OCI-LY1 (cell line): ENCODE measurements at regions not wholly inside any gene's neighbourhood (a gene's known extent, or its start where the extent isn't known, plus 50 kb on each side); places are given as distances from the start of the nearest gene placed in this dataset.

Source experiments
- EZH2 ChIP-seq: fragments of 200-600 bp; sonication (generic), shearing (Covaris generic); IDR thresholded peaks from 2 replicates; pipeline ENCODE4 v1.8.0; 2017; ENCODE audit warnings: borderline replicate concordance, mixed run types, mild to moderate bottlenecking, antibody characterized with exemption, low read length, moderate library complexity, mixed read lengths
- TF ChIP-seq, protein P1 (sequence below): fragments of 200-600 bp; sonication (generic), shearing (Covaris generic); IDR thresholded peaks from 2 replicates; pipeline ENCODE4 v1.5.1; 2017; ENCODE audit warnings: mild to moderate bottlenecking, antibody characterized with exemption, low read length, moderate library complexity, mixed read lengths

DNA sequence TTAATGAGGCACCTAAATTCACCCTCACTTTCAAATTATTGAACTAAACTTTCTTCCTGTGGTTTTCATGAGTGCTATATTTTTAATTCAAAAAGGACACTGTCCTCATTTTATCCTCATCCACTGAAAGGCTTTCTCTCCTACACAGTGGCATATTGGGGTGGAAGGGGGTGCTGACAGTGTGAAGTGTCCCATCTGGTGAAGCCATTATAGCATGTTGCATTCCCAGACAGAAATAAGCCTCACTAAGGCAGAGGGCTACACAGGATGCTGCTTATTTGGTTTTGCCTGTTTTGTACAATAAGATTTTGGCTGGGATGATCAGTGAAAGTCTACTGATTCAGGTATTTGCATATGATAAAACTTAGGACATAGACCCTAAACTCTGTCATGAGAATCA lies 82.4 kb upstream of the INHBA start:
- TF ChIP-seq, protein P1, sequence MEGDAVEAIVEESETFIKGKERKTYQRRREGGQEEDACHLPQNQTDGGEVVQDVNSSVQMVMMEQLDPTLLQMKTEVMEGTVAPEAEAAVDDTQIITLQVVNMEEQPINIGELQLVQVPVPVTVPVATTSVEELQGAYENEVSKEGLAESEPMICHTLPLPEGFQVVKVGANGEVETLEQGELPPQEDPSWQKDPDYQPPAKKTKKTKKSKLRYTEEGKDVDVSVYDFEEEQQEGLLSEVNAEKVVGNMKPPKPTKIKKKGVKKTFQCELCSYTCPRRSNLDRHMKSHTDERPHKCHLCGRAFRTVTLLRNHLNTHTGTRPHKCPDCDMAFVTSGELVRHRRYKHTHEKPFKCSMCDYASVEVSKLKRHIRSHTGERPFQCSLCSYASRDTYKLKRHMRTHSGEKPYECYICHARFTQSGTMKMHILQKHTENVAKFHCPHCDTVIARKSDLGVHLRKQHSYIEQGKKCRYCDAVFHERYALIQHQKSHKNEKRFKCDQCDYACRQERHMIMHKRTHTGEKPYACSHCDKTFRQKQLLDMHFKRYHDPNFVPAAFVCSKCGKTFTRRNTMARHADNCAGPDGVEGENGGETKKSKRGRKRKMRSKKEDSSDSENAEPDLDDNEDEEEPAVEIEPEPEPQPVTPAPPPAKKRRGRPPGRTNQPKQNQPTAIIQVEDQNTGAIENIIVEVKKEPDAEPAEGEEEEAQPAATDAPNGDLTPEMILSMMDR: no peak
- TF ChIP-seq EZH2: no peak
